NCI-H460 (cell line): ENCODE measurements at regions not wholly inside any gene's neighbourhood (a gene's known extent, or its start where the extent isn't known, plus 50 kb on each side); places are given as distances from the start of the nearest gene placed in this dataset.

Experiments
- DNase-seq: peaks from one replicate; pipeline ENCODE4 v3.0.0-alpha.2; 2016; ENCODE audit warnings: low read depth; ENCODE audit errors: extremely low read depth

DNA sequence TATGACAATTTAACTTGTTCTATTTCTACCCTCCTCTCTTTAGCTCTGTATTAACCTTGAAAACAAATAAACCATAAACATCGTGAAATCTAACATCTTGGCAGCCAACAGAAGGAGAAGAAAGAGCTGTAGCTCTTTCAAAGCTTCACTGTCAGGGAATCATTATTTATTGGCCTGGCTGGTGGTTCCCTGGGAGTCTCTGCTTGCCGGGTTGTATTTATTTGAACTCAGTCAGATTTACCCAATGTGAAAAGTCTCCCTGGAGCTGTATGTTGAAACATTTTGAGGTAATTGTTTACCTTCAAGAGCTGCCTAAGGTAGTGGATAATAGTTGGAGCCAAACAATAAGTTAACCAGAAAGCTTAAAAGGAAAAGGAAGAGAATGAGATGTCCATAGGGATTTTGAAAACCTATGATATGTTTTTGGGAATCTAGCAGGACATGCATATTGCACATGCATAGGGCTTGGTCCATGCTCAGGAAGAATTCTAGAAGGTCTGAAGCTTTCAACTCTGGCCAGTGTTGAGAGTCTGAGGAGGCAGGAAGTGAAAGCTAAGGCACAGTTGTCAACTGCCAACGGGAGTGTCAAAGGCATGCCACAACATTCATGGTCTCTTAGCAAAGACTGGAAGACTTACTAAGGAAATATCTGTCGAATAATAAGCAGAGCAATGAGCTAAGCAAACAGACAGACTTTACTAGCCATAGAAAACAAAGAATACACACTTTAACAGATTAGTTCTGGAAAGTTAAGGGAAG, 621.6 kb downstream of the PCDH7 start:
- no peak for DNase-seq

GRCh38 chr4:31343061-31343460, 622.9 kb downstream of the PCDH7 start:
- no peak for DNase-seq

DNA sequence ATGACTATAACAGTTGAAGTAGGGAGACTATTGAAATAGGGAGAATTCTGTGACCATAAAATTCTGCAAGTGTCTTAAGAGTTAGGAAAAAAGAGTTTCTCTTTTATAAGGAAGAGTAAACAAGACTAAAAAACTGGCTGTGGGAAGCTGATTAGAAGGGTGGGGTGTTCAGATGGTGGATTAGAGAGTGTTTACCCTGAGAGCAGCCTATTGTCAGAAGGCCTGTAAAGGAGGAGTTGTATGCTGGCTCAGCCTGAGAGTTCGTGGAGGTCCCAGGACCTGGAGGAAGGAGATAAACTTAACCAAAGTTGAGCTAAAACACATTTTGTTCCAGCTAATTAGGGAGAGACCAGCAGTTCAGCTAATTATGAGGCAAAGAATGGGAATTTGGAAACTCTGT, 629.7 kb downstream of the PCDH7 start:
- DNase-seq: no peak

DNA sequence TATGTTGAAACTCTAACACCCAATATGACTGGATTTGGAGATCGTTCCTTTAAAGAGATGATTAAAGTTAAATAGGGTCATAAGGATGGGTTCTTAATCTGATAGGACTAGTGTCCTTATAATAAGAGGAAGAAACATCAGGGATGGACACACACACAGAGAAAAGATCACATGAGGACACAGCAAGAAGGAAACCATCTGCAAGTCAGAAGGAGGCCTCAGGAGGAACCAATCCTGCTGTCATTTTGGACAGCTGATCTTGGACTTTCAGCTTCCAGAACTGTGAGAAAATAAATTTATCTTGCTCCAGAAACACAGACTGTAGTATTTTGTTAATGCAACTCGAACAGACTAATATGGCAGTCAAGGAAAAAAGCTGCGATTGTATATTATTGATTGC, 631.5 kb downstream of the PCDH7 start:
- DNase-seq: no peak

GRCh38 chr4:31356839-31357238, 636.7 kb downstream of the PCDH7 start:
- no peak for DNase-seq

DNA sequence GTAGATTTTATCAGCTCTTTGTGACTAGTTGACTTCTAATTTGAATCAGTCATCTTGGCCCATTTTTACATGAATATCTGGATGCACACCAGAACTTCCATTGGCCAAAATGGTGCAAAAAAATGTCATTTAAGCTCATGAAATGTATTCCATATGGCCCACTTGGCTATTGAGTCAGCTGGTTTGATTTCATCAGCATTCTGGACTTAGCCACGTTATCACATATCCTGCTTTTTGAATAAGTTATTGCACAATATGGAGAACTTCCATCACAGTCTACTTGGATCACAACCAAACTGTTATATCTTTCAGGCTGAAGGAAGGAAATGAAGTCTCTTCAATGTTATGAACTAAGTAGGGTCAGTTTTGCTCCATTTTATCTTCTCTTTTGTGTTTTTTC, 640.6 kb downstream of the PCDH7 start:
- DNase-seq: no peak

- no peak for DNase-seq
Observed at GRCh38 chr4:31362756-31363155, 642.6 kb downstream of the PCDH7 start.

DNA sequence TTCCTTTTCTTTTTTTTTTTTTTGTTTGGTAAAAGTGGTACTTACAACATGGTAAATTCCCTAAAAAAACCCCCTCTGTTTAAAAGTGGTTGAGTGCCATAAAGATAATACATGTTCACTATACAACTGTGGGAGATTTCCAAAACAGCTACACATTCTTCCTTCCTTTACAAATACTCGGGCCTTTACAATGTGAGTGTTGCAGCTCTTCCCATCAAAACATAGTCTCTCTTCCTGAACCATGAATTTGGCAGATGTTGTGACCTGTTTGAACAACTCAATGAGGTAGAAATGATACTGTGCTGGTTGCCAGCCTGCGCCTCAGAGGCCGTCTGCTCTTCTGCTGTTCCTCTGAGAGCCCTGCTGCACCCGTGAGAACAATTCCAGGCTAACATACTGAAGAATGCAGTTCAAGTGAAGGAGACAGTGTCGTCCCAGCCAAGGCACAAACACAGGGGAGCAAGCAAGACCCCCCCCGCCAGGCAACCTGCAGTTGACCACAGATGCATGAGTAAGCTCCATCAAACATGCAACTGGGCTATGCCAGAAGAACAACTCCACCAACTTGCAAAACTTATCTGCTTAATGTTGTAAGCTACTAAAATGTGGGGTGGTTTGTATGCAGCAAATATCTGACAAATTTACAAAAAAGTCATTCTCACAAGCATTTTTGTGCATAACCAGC, 645.0 kb downstream of the PCDH7 start:
- no peak for DNase-seq

- no peak for DNase-seq
Observed at GRCh38 chr4:31366041-31366440, 645.9 kb downstream of the PCDH7 start.

GRCh38 chr4:31370866-31371465, 650.8 kb downstream of the PCDH7 start:
- peak; percentile 42 for DNase-seq

DNA sequence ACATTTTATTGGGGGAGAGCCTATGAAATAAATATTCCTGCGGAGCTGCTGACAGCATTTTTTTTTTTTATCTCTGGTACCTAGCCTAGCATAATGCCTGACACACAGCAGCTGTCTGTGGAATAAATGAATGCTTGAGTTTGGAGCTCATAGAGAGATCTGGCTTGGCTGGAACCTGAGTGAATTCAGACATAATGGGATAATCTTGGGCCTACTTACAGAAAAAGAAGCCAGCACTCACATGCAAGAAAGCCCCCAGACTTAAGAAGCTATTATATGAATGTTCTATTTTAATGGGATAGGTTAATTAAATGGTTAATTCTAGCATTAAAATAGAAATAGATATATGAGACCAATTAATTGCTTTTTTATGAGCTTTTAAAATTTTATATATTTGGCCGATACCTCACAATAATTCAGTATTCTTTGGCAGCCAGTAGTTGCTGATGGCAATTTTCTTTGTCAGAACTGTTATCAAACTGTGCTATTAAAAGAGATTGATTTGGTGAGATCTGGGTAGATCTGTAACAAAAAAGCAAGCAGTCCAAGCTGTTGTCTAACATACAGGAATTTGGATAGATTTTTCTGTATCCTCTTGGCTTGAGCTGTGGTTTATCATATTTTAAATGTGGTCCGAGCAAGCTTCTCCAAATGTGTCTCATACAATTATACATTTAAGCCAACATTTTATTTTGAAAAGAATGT, 654.2 kb downstream of the PCDH7 start:
- DNase-seq: no peak

GRCh38 chr4:31375936-31376335, 655.8 kb downstream of the PCDH7 start:
- no peak for DNase-seq

GRCh38 chr4:31379364-31379763, 659.2 kb downstream of the PCDH7 start:
- DNase-seq: no peak

GRCh38 chr4:31383767-31384166, 663.6 kb downstream of the PCDH7 start:
- no peak for DNase-seq

- DNase-seq: no peak
Observed at GRCh38 chr4:31390849-31391248, 670.7 kb downstream of the PCDH7 start.

DNA sequence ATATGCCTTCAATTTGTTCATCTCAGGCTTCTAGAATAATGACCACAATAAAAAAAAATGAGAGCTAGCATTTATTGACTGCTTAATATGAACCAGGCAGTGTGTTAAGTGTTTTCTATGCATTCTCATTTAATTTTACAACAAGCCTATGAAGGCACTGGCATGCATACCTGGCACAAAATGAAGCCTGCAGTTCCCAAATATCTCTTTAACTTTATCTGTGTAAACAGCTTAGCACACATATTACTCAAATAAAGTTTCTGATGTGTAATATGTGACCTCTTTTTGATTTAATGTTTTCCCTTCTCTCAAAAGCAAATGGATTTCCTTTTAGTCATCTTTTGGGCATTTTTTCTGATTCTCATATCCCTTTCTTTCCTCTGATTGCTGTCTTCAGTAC, 671.8 kb downstream of the PCDH7 start:
- DNase-seq: no peak

DNA sequence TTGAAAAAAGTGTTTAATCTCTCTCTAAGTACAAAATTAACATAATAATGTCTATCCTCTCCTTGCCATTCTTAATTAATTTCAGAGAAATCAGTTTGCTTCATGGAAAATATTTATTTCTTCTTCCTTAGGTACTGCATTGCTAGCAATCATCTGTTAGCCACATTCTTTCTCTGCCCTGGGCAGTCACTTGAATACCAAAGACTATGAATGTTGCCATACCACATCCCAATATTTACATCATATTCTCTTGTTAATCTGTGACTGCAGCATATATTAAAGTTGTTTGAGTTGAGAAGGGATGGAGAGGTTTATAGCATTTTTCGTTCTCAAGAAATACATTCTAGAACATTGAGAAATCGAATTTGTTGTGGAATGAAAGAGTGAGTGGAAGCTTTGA, 672.8 kb downstream of the PCDH7 start:
- DNase-seq: no peak

GRCh38 chr4:31408121-31408520, 688.0 kb downstream of the PCDH7 start:
- no peak for DNase-seq

- no peak for DNase-seq
Observed at GRCh38 chr4:31411565-31411964, 691.4 kb downstream of the PCDH7 start.

GRCh38 chr4:31415629-31416028, 695.5 kb downstream of the PCDH7 start:
- no peak for DNase-seq

DNA sequence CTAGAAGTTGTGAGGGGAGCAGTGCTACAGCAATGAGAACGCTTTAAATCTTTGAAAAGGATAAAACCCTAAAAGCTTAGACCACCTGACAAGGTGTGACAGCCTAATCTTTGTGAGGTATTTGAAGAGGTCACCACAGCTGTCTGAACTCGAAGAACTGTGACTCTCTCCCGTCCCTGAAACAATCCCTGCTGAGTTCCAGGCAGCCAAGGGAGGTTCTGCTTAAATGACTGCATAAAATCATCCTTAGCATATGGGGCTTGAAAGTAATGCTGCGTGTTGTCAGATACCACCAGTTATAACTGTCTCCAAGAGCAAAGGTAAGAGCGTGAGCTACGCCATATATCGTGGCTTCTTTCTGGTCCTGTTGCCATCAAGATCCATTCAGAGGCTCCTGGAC, 696.3 kb downstream of the PCDH7 start:
- DNase-seq: no peak
